ENCODE measurements at regions not wholly inside any gene's neighbourhood (a gene's known extent, or its start where the extent isn't known, plus 50 kb on each side); places are given as distances from the start of the nearest gene placed in this dataset.

DNA sequence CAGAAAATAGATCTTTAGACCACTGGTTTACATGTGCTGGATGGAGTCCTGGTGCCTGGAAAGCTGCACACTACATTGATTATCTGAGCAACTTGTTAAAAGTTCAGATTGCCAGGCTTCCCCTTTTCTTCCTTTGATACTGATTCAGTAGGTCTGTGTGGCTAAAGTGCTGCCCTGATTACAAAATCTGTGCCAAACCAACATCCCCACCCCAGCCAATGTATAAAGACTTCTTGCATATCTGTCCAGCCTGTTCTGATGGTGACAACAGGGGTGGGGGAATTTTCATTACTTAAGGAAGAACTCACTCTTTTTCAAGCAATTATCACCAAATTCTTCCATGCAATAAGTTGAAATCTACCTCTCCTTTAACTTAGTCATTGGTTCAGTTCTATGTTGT lies 135.5 kb downstream of the TNFSF18 start:
- Mint-ChIP-seq H3K27ac (no peak overlapping the region), H3K27me3 (ENCODE audit: low read depth) (peaks cover 1% of the 10 kb centered on the region; the same call in 1 of the 2 replicates), H3K9me3 (peaks cover 13 to 14% of the 10 kb centered on the region in 2 experiments), H3K36me3 (ENCODE audit: insufficient read depth in 1 of 3, low read depth in 3 of 3) (peaks cover 9 to 14% (median 11%) of the 10 kb centered on the region in 3 experiments; a peak in 6 of 7 replicates), H3K4me3 (no peak overlapping the region), H3K4me1 (no peaks in the 10 kb centered on the region)
- Histone ChIP-seq H2BK20ac (ENCODE audit: low read depth, low read length, poor library complexity, severe bottlenecking) (no peak overlapping the region), H2BK12ac (ENCODE audit: insufficient read length, low read depth, low read length) (no peak overlapping the region), H4K91ac (ENCODE audit: insufficient read length, low read depth, low read length) (no peak overlapping the region), H3T11ph (ENCODE audit: low read length) (no peak overlapping the region), H3K27me3 (ENCODE audit: insufficient read depth, low read length) (no peaks in the 10 kb centered on the region), H3K23me2 (ENCODE audit: insufficient read length, low read depth, low read length, poor library complexity, severe bottlenecking) (no peaks in the 10 kb centered on the region), H3K79me2 (ENCODE audit: insufficient read depth, low read length) (no peaks in the 10 kb centered on the region), H3K56ac (ENCODE audit: insufficient read length, low read depth, low read length) (no peak overlapping the region), H4K8ac (replicated peaks; ENCODE audit: insufficient read length, low read depth, low read length) (no peak overlapping the region), H3K4me2 (ENCODE audit: insufficient read depth, insufficient read length, low read length) (no peak overlapping the region), H3K9me3 (ENCODE audit: control insufficient read depth, low read depth, low read length) (peaks cover 20% of the 10 kb centered on the region), H3K18ac (ENCODE audit: insufficient read length, low read depth, low read length) (no peak overlapping the region), H2AFZ (ENCODE audit: low read length) (no peak overlapping the region), H4K5ac (ENCODE audit: insufficient read length, low read depth, low read length) (no peak overlapping the region), H2BK15ac (ENCODE audit: low read depth, low read length) (no peak overlapping the region), H3K4me1 (ENCODE audit: insufficient read depth, low read length) (no peaks in the 10 kb centered on the region), H4K20me1 (ENCODE audit: control insufficient read depth, insufficient read depth, insufficient read length) (no peaks in the 10 kb centered on the region), H2AK5ac (ENCODE audit: insufficient read length, low read length) (no peak overlapping the region), H3K4ac (ENCODE audit: low read depth, low read length) (no peak overlapping the region), H2BK120ac (ENCODE audit: low read depth, low read length, poor library complexity, severe bottlenecking) (no peak overlapping the region), H3K79me1 (ENCODE audit: insufficient read depth, low read depth, low read length, poor library complexity, severe bottlenecking) (no peaks in the 10 kb centered on the region), H3K27ac (ENCODE audit: insufficient read length, low read depth, low read length) (no peak overlapping the region), H3K14ac (ENCODE audit: insufficient read depth, low read length) (no peak overlapping the region), H3K9ac (ENCODE audit: extremely low read depth, insufficient read length, low read length) (no peak overlapping the region), H3K23ac (ENCODE audit: insufficient read length, low read depth, low read length) (no peak overlapping the region), H2BK5ac (ENCODE audit: insufficient read length, low read length) (no peak overlapping the region)
- TF ChIP-seq, protein P1, sequence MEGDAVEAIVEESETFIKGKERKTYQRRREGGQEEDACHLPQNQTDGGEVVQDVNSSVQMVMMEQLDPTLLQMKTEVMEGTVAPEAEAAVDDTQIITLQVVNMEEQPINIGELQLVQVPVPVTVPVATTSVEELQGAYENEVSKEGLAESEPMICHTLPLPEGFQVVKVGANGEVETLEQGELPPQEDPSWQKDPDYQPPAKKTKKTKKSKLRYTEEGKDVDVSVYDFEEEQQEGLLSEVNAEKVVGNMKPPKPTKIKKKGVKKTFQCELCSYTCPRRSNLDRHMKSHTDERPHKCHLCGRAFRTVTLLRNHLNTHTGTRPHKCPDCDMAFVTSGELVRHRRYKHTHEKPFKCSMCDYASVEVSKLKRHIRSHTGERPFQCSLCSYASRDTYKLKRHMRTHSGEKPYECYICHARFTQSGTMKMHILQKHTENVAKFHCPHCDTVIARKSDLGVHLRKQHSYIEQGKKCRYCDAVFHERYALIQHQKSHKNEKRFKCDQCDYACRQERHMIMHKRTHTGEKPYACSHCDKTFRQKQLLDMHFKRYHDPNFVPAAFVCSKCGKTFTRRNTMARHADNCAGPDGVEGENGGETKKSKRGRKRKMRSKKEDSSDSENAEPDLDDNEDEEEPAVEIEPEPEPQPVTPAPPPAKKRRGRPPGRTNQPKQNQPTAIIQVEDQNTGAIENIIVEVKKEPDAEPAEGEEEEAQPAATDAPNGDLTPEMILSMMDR (conservative IDR thresholded peaks at IDR 0.05), result no peak
- no peak for DNase-seq

Data from H9 (cell line).